NK-92 treated with Interleukin-12 subunit alpha and Interleukin-12 subunit beta, amount 100 ng/mL, for 24 hours (cell line): ENCODE measurements at regions not wholly inside any gene's neighbourhood (a gene's known extent, or its start where the extent isn't known, plus 50 kb on each side); places are given as distances from the start of the nearest gene placed in this dataset.
"Not testable (repeated sequence)": the region's sequence is repeated elsewhere in the genome, so short reads cannot be mapped to it uniquely, and the experiment has no call there.

Experiments used
- DNase-seq: peaks from one replicate; lab custom pipeline; 2025; lab: John Stamatoyannopoulos, UW

GRCh38 chr7:145795132-145795531 is 321.5 kb upstream of the CNTNAP2 start:
- DNase-seq = no peak

GRCh38 chr7:145784809-145785780 is 331.5 kb upstream of the CNTNAP2 start:
- DNase-seq = no peak

GRCh38 chr7:145781388-145781787 is 335.2 kb upstream of the CNTNAP2 start:
- not testable (repeated sequence) for DNase-seq

GRCh38 chr7:145779140-145779539 is 337.5 kb upstream of the CNTNAP2 start:
- no peak for DNase-seq

- no peak for DNase-seq
Measured at GRCh38 chr7:145774777-145775176, 341.8 kb upstream of the CNTNAP2 start.

- no peak for DNase-seq
Measured at GRCh38 chr7:145753004-145753403, 363.6 kb upstream of the CNTNAP2 start.

- DNase-seq = no peak
Measured at GRCh38 chr7:145737617-145738016, 379.0 kb upstream of the CNTNAP2 start.

GRCh38 chr7:145735061-145735460 is 381.5 kb upstream of the CNTNAP2 start:
- no peak for DNase-seq

- DNase-seq = no peak
Measured at GRCh38 chr7:145732521-145732920, 384.1 kb upstream of the CNTNAP2 start.

- DNase-seq = no peak
Measured at GRCh38 chr7:145729691-145730090, 386.9 kb upstream of the CNTNAP2 start.

- no peak for DNase-seq
Measured at GRCh38 chr7:145718129-145718528, 398.5 kb upstream of the CNTNAP2 start.

GRCh38 chr7:145700488-145700887 is 416.1 kb upstream of the CNTNAP2 start:
- DNase-seq = no peak

- no peak for DNase-seq
Measured at GRCh38 chr7:145698526-145699262, 417.9 kb upstream of the CNTNAP2 start.

GRCh38 chr7:145697412-145698107 is 419.0 kb upstream of the CNTNAP2 start:
- not testable (repeated sequence) for DNase-seq

- DNase-seq = no peak
Measured at GRCh38 chr7:145696071-145696470, 420.5 kb upstream of the CNTNAP2 start.

GRCh38 chr7:145692237-145692950 is 424.2 kb upstream of the CNTNAP2 start:
- no peak for DNase-seq

- no peak for DNase-seq
Measured at GRCh38 chr7:145691377-145691914, 425.2 kb upstream of the CNTNAP2 start.

GRCh38 chr7:145681646-145682045 is 435.0 kb upstream of the CNTNAP2 start:
- DNase-seq = no peak

- DNase-seq = no peak
Measured at GRCh38 chr7:145681159-145681558, 435.4 kb upstream of the CNTNAP2 start.

- no peak for DNase-seq
Measured at GRCh38 chr7:145665499-145666258, 450.9 kb upstream of the CNTNAP2 start.

- DNase-seq = no peak
Measured at GRCh38 chr7:145655666-145656065, 460.9 kb upstream of the CNTNAP2 start.
